OCI-LY3 (cell line): ENCODE measurements at regions not wholly inside any gene's neighbourhood (a gene's known extent, or its start where the extent isn't known, plus 50 kb on each side); places are given as distances from the start of the nearest gene placed in this dataset.

Experiments
- EZH2phosphoT487 ChIP-seq: fragments of 200-600 bp; shearing (Covaris generic); IDR thresholded peaks from 2 replicates; pipeline ENCODE4 v1.6.1; 2018; ENCODE audit warnings: antibody characterized with exemption, mixed run types, low read depth
- TF ChIP-seq, protein P1 (sequence below): fragments of 200-600, 300-600 bp; sonication (generic); IDR thresholded peaks from 2 replicates; pipeline ENCODE4 v1.5.1; 2014; ENCODE audit warnings: antibody characterized with exemption, low read length, low read depth

DNA sequence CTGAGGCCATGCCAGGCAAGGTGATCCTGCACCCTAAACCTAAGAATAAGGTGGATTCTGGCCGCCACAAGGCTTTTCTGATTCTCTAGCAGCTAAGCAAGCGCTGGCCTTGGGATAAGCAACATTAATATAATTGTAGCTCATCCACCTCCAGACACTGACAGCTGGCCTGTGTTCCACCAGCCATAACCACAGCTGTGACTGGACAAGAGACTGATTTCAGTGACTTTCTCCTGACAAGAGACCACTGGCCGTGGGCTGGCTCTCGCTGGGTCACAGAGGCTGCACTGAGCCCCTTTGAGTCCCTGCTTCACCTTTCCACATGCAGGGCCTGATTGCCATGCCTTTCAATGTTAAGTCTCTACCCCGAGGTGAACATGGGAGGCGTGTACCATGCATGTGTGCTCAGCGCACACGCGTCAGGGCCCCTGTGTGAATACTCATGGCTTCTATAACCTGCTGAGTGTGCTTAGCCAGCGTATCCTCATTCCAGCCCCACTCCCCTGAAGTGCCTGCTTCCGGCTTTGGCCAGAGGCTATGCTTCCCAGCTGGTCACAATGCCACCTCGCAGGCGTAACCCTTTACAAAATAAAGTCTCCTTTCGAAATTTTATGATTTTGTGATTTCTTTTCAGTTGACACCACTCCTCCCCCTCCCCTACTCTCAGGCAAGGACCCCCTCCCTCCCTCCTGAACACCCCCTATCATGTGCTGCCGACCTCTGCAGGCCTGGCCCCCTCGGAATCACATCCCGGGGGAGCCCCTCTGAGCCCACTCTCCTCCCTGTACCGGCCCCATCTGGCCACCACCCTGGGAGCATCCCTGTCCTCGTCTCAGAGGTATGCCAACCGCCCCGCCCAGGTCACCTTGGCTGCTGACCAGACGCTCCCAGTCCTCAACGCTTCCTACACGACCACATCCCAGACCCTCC is 128.1 kb downstream of the CTTN start:
- TF ChIP-seq, protein P1, sequence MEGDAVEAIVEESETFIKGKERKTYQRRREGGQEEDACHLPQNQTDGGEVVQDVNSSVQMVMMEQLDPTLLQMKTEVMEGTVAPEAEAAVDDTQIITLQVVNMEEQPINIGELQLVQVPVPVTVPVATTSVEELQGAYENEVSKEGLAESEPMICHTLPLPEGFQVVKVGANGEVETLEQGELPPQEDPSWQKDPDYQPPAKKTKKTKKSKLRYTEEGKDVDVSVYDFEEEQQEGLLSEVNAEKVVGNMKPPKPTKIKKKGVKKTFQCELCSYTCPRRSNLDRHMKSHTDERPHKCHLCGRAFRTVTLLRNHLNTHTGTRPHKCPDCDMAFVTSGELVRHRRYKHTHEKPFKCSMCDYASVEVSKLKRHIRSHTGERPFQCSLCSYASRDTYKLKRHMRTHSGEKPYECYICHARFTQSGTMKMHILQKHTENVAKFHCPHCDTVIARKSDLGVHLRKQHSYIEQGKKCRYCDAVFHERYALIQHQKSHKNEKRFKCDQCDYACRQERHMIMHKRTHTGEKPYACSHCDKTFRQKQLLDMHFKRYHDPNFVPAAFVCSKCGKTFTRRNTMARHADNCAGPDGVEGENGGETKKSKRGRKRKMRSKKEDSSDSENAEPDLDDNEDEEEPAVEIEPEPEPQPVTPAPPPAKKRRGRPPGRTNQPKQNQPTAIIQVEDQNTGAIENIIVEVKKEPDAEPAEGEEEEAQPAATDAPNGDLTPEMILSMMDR = no peak
- no peak for TF ChIP-seq EZH2phosphoT487
